ENCODE measurements at regions not wholly inside any gene's neighbourhood (a gene's known extent, or its start where the extent isn't known, plus 50 kb on each side); places are given as distances from the start of the nearest gene placed in this dataset.

DNA sequence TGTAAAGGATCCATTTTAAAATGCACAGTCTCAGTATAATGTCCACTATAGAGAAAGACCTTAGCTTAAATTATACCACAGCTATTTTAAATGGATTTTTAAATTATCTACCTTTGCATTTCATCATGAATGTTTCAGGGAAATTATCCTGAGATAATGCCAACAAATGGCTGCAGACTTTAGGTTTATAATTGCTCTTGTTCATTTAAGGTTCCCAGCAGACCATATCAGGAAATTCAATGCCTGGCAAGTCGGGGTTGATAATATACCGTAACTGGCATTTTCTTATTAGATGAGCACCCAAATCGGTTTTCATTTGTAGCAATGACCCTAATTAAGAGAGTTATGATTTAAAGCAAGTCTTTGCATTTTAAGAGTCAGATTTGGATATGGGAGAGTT lies 227.1 kb upstream of the ARRDC4 start:
- TF ChIP-seq POLR2A (IDR thresholded peaks at IDR 0.05; ENCODE audit: low read depth, low read length) (no peak), USF2 (IDR thresholded peaks at IDR 0.05; ENCODE audit: low read depth, low read length) (no peak)
- TF ChIP-seq, protein P1, sequence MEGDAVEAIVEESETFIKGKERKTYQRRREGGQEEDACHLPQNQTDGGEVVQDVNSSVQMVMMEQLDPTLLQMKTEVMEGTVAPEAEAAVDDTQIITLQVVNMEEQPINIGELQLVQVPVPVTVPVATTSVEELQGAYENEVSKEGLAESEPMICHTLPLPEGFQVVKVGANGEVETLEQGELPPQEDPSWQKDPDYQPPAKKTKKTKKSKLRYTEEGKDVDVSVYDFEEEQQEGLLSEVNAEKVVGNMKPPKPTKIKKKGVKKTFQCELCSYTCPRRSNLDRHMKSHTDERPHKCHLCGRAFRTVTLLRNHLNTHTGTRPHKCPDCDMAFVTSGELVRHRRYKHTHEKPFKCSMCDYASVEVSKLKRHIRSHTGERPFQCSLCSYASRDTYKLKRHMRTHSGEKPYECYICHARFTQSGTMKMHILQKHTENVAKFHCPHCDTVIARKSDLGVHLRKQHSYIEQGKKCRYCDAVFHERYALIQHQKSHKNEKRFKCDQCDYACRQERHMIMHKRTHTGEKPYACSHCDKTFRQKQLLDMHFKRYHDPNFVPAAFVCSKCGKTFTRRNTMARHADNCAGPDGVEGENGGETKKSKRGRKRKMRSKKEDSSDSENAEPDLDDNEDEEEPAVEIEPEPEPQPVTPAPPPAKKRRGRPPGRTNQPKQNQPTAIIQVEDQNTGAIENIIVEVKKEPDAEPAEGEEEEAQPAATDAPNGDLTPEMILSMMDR (conservative IDR thresholded peaks at IDR 0.05; ENCODE audit: low read depth, low read length) = no peak

Data from IMR-90 (cell line).